SJSA1 (cell line): ENCODE measurements at regions not wholly inside any gene's neighbourhood (a gene's known extent, or its start where the extent isn't known, plus 50 kb on each side); places are given as distances from the start of the nearest gene placed in this dataset.
"Not testable (repeated sequence)": the region's sequence is repeated elsewhere in the genome, so short reads cannot be mapped to it uniquely, and the experiment has no call there.

ENCODE experiments used
- DNase-seq, 2 experiments: peaks; one replicate each; pipeline ENCODE4 v3.0.0-alpha.2; 2015 to 2020; ENCODE audit warnings: low spot score in 2 of 2, low read depth in 1 of 2
- H3K27ac ChIP-seq: fragments of 250-450 bp; sonication (Bioruptor Pico); 2 replicates; pipeline ENCODE4 v1.5.1; 2020; ENCODE audit warnings: mild to moderate bottlenecking, moderate library complexity
- H3K27me3 ChIP-seq: fragments of 250-450 bp; sonication (Bioruptor Pico); replicated peaks from 2 replicates; pipeline ENCODE4 v1.5.1; 2020; ENCODE audit warnings: mild to moderate bottlenecking, moderate library complexity
- H3K36me3 ChIP-seq: fragments of 250-450 bp; sonication (Bioruptor Pico); 2 replicates; pipeline ENCODE4 v1.5.1; 2020; ENCODE audit warnings: mild to moderate bottlenecking
- H3K4me1 ChIP-seq: fragments of 250-450 bp; sonication (Bioruptor Pico); replicated peaks from 2 replicates; pipeline ENCODE4 v1.6.1; 2021; ENCODE audit warnings: mild to moderate bottlenecking
- H3K4me3 ChIP-seq: fragments of 250-450 bp; sonication (Bioruptor Pico); 2 replicates; pipeline ENCODE4 v1.5.1; 2020; ENCODE audit warnings: mild to moderate bottlenecking
- H3K9me3 ChIP-seq: fragments of 250-450 bp; sonication (Bioruptor Pico); replicated peaks from 2 replicates; pipeline ENCODE4 v1.5.1; 2020; ENCODE audit warnings: mild to moderate bottlenecking

DNA sequence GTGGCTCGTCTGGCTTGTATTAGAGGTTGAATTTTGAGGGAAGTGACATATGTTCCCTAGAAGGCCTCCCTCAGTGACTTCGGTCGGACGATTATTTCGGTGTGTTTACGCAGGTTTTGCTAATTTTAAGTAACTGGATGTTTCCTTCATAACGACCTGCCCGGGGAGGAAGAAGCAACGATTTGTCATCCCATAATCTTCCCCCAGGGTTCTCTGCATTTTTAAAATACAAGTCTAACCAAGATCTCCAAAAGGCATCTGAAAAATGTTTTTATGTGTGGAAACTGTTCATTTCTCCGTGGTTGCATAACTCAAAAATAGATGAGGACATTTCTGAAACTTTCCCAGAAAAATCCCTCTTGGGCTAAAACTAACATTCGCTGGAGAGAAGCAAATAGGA, 195.4 kb downstream of the SHOX start:
- Histone ChIP-seq H3K4me1 (no peaks in the 10 kb centered on the region), H3K27ac (no peak overlapping the region), H3K36me3 (no peaks in the 10 kb centered on the region), H3K4me3 (no peak overlapping the region), H3K9me3 (no peaks in the 10 kb centered on the region; the same call in none of the 2 replicates), H3K27me3 (no peaks in the 10 kb centered on the region)
- no peak for DNase-seq

DNA sequence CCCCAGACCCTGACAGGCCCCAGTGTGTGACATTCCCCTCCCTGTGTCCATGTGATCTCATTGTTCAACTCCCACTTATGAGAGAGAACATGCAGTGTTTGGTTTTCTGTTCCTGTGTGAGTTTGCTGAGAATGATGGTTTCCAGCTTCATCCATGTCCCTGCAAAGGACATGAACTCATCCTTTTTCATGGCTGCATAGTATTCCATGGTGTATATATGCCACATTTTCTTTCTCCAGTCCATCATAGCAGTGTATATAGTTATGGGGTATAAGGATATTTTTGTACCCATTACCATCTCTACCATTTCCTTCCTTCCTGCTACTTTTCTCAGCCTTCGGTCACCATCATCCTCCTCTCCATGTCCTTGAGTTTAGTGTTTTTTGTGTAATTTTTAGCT, 192.5 kb downstream of the SHOX start:
- not testable (repeated sequence) for H3K9me3 ChIP-seq, H3K4me3 ChIP-seq, H3K4me1 ChIP-seq, H3K27me3 ChIP-seq, DNase-seq, H3K36me3 ChIP-seq, H3K27ac ChIP-seq

- Histone ChIP-seq H3K9me3 (no peaks in the 10 kb centered on the region), H3K4me1 (no peaks in the 10 kb centered on the region), H3K27ac (no peak overlapping the region), H3K36me3 (no peaks in the 10 kb centered on the region), H3K27me3 (no peaks in the 10 kb centered on the region), H3K4me3 (no peak overlapping the region)
- DNase-seq = no peak
These were observed 190.9 kb downstream of the SHOX start for GRCh38 chrX:821327-822107.

GRCh38 chrX:819684-820083, 189.1 kb downstream of the SHOX start:
- H3K27me3 ChIP-seq = no peaks in the 10 kb centered on the region
- no peak overlapping the region for H3K27ac ChIP-seq
- no peaks in the 10 kb centered on the region for H3K36me3 ChIP-seq
- no peak for DNase-seq
- no peaks in the 10 kb centered on the region; the same call in 1 of the 2 replicates for H3K9me3 ChIP-seq
- no peaks in the 10 kb centered on the region for H3K4me1 ChIP-seq
- no peak overlapping the region for H3K4me3 ChIP-seq

DNA sequence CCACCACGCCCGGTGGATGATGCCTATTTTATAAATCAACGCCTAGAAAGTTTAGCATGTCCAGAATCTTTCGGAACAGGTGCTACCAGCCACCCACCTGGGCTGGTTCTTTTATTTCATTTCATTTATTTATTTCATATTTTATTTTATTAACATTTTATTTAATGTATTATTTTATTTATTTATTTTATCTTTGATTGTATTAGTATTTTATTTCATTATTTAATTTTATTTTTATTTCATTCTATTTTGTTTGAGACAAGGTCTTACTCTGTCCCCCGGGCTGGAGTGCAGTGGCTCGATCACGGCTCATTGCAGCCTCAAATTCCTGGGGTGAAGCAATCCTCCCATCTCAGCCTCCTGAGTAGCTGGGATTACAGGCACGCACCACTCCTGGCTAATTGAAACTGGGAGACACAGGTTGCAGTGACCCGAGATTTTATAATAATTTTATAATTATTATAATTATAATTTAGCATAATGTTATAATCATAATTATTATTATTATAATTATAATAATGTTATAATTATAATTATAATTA, 187.2 kb downstream of the SHOX start:
- no peak overlapping the region for H3K27ac ChIP-seq

DNA sequence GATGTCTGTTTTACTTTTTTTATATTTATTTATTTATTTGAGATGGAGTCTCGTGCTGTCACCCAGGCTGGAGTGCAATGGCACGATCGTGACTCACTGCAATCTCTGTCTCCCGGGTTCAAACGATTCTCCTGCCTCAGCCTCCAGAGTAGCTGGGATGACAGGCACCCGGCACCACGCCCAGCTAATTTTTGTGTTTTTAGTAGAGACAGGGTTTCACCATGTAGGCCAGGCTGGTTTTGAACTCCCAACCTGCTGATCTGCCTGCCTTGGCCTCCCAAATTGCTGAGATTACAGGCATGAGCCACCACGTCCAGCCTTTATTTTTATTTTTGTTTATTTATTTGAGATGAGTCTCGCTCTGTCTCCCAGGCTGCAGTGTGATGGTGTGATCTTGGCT, 186.6 kb downstream of the SHOX start:
- H3K27ac ChIP-seq, H3K4me1 ChIP-seq, DNase-seq, H3K27me3 ChIP-seq, H3K4me3 ChIP-seq, H3K9me3 ChIP-seq, H3K36me3 ChIP-seq: not testable (repeated sequence)

More for the DNA sequence above, 187.2 kb downstream of the SHOX start:
- Histone ChIP-seq H3K4me1 (no peaks in the 10 kb centered on the region), H3K36me3 (no peaks in the 10 kb centered on the region), H3K9me3 (no peaks in the 10 kb centered on the region; the same call in 1 of the 2 replicates), H3K27me3 (no peaks in the 10 kb centered on the region), H3K4me3 (no peak overlapping the region)
- DNase-seq = no peak

DNA sequence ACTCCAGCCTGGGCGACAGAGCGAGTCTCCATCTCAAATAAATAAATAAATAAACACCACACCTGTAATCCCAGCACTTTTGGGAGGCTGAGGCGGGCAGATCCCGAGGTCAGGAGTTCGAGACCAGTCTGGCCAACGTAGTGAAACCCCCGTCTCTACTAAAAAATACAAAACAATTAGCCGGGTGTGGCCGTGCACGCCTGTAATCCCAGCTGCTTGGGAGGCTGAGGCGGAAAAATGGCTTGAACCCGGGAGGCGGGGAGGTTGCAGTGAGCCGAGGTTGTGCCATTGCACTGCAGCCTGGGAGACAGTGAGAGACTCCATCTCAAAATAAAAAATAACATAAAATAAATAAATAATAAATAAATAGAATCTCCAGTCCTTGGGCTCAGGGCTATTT, 185.8 kb downstream of the SHOX start:
- DNase-seq = no peak

GRCh38 chrX:810186-810585, 179.6 kb downstream of the SHOX start:
- Histone ChIP-seq H3K27me3 (no peaks in the 10 kb centered on the region), H3K36me3 (no peaks in the 10 kb centered on the region), H3K27ac (no peak overlapping the region), H3K4me1 (no peaks in the 10 kb centered on the region), H3K4me3 (no peak overlapping the region), H3K9me3 (no peaks in the 10 kb centered on the region; the same call in none of the 2 replicates)
- no peak for DNase-seq

More for the DNA sequence above, 185.8 kb downstream of the SHOX start:
- Histone ChIP-seq H3K4me1 (no peaks in the 10 kb centered on the region), H3K36me3 (no peaks in the 10 kb centered on the region), H3K27ac (no peak overlapping the region), H3K4me3 (no peak overlapping the region), H3K27me3 (no peaks in the 10 kb centered on the region), H3K9me3 (no peaks in the 10 kb centered on the region; the same call in 1 of the 2 replicates)

DNA sequence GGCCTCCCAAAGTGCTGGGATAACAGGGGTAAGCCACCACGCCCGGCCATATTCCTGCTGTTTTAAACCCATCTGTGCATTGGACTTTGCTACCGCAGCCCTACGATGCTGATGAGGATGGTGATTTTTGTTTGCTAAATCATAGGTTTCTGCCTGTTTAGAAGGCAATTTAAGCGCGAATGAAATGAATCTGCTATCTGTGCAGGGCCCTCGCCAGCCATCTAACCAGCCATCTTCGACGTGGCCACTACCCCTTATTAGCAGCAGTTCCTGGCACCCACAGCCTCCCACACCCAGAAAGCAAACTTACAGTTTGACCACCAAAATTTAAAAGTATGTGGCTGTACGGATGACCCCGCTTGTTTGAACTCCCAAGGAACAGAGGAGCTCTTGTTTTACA, 178.5 kb downstream of the SHOX start:
- no peaks in the 10 kb centered on the region for H3K27me3 ChIP-seq
- H3K4me3 ChIP-seq = no peak overlapping the region
- no peak for DNase-seq
- no peaks in the 10 kb centered on the region for H3K4me1 ChIP-seq
- no peaks in the 10 kb centered on the region for H3K36me3 ChIP-seq
- peaks cover 2% of the 10 kb centered on the region for H3K9me3 ChIP-seq
- H3K27ac ChIP-seq = no peak overlapping the region

GRCh38 chrX:806586-806985, 176.0 kb downstream of the SHOX start:
- no peaks in the 10 kb centered on the region for H3K27me3 ChIP-seq
- peaks cover 2% of the 10 kb centered on the region for H3K9me3 ChIP-seq
- H3K4me3 ChIP-seq = no peak overlapping the region
- H3K27ac ChIP-seq = no peak overlapping the region
- no peaks in the 10 kb centered on the region for H3K36me3 ChIP-seq
- DNase-seq = no peak
- H3K4me1 ChIP-seq = no peaks in the 10 kb centered on the region

- DNase-seq = no peak
- no peak overlapping the region for H3K4me3 ChIP-seq
- no peaks in the 10 kb centered on the region for H3K27me3 ChIP-seq
- H3K27ac ChIP-seq = no peak overlapping the region
- H3K9me3 ChIP-seq = peaks cover 2% of the 10 kb centered on the region
- H3K36me3 ChIP-seq = no peaks in the 10 kb centered on the region
- H3K4me1 ChIP-seq = no peaks in the 10 kb centered on the region
These were observed 175.4 kb downstream of the SHOX start for GRCh38 chrX:805988-806387.

DNA sequence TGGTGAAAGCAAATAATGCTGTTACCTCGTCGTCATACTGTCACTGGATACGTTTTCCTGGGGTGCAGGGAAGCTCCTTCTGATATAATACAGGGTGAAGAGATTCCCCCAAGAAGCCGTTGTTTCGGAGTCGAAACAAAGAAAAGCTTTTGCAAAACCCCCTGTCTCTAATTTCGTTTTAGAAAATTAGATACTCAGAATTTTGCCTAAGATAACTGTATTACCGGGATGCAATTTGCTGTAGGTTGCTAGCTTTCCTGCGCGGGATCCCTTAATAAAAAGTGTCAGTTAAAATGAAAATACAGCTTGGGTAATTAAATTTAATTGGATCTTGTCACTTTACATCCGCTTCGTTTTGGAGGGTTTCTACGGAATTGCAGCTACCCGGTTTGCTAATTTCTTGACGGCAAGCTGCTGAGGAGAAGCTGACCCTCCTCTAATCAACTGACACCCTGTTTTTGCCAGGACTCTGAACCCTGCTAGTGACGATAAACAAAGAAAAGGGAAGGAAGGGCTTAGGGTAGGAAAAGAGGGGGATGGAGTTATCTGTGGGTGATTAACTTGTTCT, 174.6 kb downstream of the SHOX start:
- peaks cover 6% of the 10 kb centered on the region; the same call in 1 of the 2 replicates for H3K9me3 ChIP-seq
- H3K27ac ChIP-seq = no peak overlapping the region
- no peak for DNase-seq
- no peaks in the 10 kb centered on the region for H3K27me3 ChIP-seq
- H3K36me3 ChIP-seq = no peaks in the 10 kb centered on the region
- no peaks in the 10 kb centered on the region for H3K4me1 ChIP-seq
- no peak overlapping the region for H3K4me3 ChIP-seq

GRCh38 chrX:802846-803245, 172.3 kb downstream of the SHOX start:
- no peaks in the 10 kb centered on the region for H3K36me3 ChIP-seq
- no peak overlapping the region for H3K27ac ChIP-seq
- DNase-seq = peak in 1 of 2 experiments; percentile 13
- H3K27me3 ChIP-seq = no peaks in the 10 kb centered on the region
- H3K4me1 ChIP-seq = no peaks in the 10 kb centered on the region
- H3K4me3 ChIP-seq = no peak overlapping the region
- H3K9me3 ChIP-seq = peaks cover 10% of the 10 kb centered on the region; the same call in 1 of the 2 replicates

DNA sequence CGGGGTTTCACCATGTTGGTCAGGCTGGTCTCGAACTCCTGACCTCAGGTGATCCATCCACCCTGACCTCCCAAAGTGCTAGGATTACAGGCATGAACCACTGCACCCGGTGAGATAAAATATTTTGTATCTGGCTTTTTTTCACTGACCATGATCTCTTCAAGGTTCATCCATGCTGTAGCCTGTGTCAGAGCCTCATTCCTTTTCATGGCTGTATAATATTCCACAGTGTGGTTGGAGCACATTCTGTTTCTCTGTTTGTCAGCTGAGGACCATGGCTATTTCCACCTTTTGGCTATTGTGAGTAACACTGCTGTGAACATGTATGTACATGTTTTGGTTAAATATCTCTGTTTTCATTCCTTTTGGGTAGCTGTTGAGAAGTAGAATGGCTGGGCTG, 169.2 kb downstream of the SHOX start:
- Histone ChIP-seq H3K4me3 (no peak overlapping the region), H3K9me3 (peaks cover 8% of the 10 kb centered on the region; the same call in 1 of the 2 replicates), H3K36me3 (no peaks in the 10 kb centered on the region), H3K27ac (no peak overlapping the region), H3K27me3 (no peaks in the 10 kb centered on the region), H3K4me1 (no peaks in the 10 kb centered on the region)
- DNase-seq = no peak
